Left cardiac atrium (tissue), 4 donors: ENCODE measurements at regions not wholly inside any gene's neighbourhood (a gene's known extent, or its start where the extent isn't known, plus 50 kb on each side); places are given as distances from the start of the nearest gene placed in this dataset.
"Not testable (repeated sequence)": the region's sequence is repeated elsewhere in the genome, so short reads cannot be mapped to it uniquely, and the experiment has no call there.

Experiments used
- ATAC-seq, 2 donors: fragments of 200-7000 bp; cut with Tn5 transposase; one replicate each; pipeline ENCODE4 v1.9.1; 2020; ENCODE audit warnings: mild to moderate bottlenecking in 2 of 2, moderate library complexity in 2 of 2
- DNase-seq: peaks from one replicate; pipeline ENCODE4 v3.0.0-alpha.2; 2020
- intact Hi-C, 2 donors: fragments of 100-400 bp; cut with DNase I; formaldehyde crosslinking; loops; one replicate each; pipeline versions ENCODE4 v1.14.1 to v1.15.1; 2022 to 2023
- donor health status: DM: no; HTN: yes; CAD: no.
- donor health status: DM: no; HTN: yes; CAD: no; lungs with severe emphysema.
- donor health status: DM: yes; HTN: yes; CAD: no.
- donor health status: Dilated cardiomyopathy.

DNA sequence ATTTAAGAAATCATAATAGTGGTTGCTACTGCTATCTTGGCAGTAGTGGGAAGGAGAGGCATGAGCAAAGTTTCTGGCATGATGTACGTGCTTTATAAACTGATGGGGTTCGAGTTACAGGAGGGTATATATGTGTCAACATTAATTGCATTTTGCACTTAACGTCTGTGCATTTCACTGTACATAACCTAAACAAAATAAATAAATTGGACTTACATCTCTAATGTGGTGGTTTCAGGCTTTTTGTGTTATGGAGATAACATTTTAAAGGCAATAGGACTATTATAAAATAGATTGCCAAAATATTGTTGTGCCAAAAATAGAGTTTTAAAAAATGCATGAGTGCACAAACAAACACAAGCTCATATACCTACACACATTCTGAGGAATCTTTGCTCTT lies 1001.1 kb upstream of the GJE1 start:
- intact Hi-C loops = no loop called here
- ATAC-seq (no peak), DNase-seq (no peak)

DNA sequence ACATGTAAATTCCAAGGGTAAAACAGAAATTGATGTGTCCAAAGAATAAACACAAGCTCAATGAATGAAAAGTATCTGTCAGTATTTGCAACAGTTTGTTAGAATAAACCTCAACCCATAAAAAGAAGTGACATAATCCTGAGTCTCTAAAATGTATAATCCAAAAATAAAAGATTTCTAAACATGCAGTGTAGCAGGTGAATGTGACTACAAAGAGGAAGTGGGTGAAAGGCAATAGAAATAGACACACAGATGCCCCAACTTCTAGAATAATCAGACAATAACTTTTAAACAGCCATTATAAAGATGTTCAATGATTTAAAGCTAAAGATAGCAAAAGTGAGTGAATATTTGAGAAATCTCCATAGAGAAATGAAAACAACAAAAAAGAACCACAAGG lies 1009.2 kb upstream of the GJE1 start:
- no peak for DNase-seq
- intact Hi-C loops = no loop called here
- ATAC-seq = no peak

DNA sequence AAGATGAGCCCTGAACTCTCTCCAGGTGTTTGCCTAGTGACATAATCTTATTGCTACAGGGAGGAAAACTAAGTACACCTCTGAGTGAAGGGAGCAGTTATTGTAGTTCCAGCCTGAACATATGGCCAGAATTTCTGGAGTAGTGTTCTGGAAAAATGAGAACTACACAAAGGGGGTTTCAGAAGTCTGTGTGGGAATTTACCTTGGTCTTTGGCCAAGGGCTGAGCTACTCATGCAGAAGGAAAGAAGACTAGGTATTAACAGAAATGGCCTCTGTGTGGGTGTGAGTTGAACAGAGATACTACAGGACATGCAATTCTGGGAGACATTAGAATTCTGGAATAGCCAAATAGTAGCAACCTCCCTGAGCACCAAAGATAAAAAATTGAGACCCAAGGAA lies 1009.7 kb upstream of the GJE1 start:
- DNase-seq (no peak), ATAC-seq (no peak)
- intact Hi-C loops = no loop called here

DNA sequence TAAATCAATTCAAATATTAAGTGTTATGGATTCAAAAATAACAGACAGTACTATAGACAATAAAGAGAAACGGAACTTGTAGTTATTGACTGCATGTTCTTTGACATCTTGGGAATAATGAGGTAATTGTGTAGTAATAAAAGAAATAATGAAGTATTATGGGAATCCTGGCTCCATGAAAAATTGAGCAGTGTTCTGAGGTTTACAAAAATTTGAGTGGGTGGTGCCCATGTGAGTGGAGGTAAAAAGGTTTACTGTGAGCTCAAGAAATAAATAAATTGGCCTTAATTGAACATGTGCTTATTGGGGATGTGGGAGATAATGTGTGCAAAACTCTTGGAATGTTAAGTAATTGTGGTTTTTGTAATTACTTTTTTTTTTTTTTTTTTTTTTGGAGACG lies 1013.7 kb upstream of the GJE1 start:
- DNase-seq (no peak), ATAC-seq (no peak)
- intact Hi-C loops = no loop called here

DNA sequence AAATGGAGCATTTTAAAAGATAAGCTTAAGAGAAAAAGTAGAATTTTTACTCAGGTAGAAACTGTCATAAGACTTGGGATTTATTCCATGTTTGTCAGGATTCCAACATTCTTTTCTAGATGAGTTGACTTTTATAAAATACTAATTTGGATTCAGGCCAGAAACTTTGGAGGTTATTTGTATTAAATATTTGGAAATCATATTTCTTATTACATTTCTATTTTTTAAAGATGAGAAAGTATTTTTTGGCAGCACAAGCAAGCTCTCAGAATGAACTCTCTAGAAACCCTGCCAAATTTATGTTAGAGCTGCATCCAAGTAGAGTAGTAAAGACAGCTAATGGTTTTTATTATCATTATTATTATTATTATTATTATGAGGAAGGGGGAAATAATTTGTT lies 1014.9 kb upstream of the GJE1 start:
- intact Hi-C loops = no loop called here
- DNase-seq (no peak), ATAC-seq (no peak)

DNA sequence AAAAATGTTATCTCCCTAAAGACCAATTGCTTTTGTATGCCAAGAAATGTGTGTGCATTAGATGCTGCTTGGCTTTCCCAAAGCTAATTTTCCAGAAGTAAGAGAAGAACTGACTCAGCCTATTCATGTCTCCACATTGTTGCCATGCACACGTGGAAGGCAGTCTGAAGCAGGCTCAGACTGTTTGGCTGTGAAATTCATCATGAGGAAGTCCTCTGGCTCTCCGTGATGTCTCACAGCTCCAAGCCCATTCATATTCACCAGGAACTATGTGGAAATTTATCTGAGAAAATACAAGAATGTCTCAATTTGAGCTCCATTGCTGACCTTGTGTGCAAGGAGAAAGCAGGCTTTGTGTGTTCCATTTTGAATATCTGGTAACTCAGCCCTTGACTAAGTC lies 1022.2 kb upstream of the GJE1 start:
- DNase-seq = no peak
- peak in 1 of 2 donors; percentile 83 for ATAC-seq
- intact Hi-C loops = no loop called here

DNA sequence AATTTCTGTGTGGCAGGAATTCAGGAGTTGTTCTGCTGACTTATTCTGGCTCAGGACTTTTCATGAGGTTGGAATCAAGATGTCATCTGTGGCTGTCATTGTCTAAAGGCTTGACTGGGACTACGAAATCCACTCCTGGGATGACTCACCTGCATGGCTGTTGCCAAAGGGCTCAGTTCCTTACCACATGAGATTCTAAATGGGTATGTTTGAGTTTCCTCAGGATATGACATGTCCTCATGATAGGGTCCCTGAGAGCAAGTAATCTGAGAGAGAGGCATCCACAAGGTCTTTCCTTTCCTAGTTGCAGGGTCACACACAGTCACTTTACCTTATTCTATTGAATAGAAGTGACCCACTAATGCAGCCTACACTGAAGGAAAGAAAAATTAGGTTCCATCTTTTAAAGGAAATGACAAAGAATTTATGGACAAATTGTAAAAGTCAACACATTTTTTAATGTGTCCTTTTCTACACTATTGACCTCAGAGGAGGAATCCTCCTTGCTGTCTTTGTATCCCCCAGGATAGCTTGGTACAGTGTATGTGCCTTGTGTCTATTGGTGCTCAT lies 1025.0 kb upstream of the GJE1 start:
- DNase-seq (no peak), ATAC-seq (no peak)
- intact Hi-C loops = no loop called here

DNA sequence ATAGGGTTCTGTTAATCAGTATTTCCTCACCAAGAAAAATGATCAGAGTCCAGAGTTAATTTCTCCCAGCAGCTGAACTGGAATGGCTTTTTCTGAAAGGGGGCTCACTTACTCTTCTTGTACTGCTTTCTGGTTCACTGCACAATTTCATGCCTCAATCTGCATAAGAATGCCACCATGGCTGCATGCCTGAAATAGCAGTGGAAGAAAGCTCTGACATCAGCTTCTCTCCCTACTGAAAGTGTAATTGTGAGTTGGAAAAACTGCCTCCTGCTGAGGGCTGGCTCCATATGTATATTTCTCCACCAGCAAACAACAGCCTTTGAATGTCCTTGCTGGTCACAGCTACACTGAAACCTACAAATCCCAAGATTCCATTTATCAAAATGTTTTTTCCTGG lies 1027.2 kb upstream of the GJE1 start:
- ATAC-seq (no peak), DNase-seq (no peak)
- intact Hi-C loops = no loop called here

DNA sequence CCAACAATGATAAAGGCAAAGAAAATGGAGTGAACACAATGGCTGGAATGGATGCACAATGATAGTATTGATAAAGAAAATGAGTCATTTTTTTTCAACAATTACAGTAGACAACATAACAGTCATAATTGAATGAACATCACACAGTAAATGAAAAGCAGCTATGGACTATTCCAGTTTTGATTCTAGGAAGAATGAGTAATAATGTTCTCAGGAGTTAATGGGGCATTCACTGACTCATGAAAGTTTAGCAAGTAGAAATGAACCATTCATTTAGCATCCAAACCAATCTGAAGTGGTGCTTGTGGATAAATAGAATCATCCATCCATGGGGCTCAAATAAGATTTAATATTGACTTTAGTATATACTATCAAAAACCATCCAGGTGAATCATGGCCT lies 1029.5 kb upstream of the GJE1 start:
- intact Hi-C loops = no loop called here
- DNase-seq = no peak
- no peak for ATAC-seq

DNA sequence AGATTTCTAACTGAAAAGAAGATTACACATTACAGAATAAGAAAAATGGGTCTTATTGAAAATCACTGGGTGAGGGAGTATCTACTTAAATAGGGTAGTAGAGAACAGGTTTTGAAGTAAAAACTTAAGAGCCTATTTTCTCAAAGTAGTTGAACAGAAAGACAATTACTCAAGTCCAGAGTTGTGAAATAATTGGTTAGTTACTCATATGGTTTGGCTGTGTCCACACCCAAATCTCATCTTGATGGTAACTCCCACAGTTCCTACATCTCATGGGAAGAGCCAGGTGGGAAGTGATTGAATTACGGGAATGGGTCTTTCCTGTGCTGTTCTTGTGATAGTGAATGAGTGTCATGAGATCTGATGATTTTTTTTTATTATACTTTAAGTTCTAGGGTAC lies 1035.3 kb upstream of the GJE1 start:
- intact Hi-C loops = no loop called here
- DNase-seq (no peak), ATAC-seq (no peak)

DNA sequence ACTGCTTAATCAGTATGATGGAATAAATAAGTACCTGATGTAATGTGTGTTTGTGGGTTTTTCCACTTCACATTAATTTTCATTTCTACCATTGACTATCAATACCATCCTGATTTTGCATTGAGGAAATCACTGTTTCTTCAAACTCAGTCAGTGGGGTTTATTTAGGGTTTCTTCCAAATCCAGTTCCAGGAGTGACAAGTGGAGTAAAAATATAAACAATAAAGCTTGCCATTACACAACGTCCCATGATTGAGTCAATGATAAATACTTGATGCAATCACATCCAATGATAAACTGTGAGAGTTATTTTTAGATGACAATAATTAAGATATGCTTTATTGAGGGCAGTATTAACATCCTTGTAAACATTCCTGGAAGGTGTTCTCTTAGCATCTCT lies 1037.4 kb upstream of the GJE1 start:
- no peak for DNase-seq

DNA sequence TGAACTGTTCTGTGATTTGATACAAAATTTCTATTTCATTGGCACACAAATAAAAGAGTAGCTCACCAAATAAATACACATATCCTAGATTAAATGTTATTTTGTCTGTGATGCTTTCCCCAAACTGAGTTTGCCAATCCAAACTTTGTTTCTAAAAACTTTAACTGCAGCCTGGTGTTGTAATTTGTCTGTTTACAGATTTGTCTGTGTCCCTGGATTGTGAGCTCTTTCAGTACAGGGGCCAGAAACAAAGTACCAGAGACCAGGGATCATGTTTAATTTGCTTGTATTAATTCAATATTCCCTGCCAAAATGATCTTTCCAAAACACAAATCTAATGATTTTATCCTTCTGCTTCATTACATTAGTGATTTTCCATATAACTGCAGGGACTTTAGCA lies 1044.6 kb upstream of the GJE1 start:
- ATAC-seq (no peak), DNase-seq (no peak)
- intact Hi-C loops = no loop called here

More for the DNA sequence above, 1037.4 kb upstream of the GJE1 start:
- intact Hi-C loops = no loop called here
- no peak for ATAC-seq

DNA sequence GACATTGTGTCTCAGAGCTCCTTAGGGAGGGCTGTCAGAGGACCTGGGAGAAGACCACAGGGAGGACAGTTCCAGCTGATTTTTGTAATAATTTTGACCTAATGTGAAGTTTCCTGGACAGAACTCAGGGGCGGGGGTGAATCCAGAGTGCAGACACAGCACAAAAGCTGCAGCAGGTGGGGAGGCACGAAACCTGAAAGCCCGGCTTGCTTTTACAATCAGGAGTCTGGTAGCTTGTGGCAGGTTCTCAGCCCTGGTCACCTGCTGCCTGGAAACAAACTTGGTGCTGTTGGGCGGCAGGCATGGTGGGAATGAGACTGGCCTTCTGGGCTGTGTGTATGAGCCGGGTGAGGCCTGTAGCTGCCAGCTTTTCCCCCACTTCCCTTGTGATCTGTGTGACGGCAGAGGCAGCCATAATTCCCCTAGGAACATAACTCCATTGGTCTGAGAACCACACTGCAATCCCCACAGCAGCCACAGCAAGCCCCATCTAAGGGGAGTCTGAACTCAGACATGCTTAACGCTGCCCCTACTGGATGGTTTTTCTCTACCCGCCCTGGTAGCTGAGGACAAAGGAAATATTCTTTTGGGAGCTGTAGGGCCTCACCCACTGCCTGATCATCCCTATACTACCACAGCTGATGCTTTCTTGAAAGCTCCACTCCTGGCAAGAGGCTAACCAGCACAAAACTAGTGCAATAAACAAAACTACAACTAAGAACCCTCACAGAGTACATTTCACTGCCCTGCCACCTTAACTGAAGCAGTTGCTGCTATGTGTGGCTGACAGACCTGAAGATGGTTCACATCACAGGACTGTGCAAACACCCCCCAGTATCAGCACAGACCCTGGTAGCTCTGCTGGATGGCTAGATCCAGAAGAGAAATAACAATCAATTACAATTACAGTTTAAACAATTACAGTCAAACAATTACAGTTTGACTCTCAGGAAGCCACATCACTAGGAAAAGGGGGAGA lies 1055.1 kb upstream of the GJE1 start:
- intact Hi-C loops = no loop called here
- no peak for DNase-seq
- ATAC-seq = no peak

DNA sequence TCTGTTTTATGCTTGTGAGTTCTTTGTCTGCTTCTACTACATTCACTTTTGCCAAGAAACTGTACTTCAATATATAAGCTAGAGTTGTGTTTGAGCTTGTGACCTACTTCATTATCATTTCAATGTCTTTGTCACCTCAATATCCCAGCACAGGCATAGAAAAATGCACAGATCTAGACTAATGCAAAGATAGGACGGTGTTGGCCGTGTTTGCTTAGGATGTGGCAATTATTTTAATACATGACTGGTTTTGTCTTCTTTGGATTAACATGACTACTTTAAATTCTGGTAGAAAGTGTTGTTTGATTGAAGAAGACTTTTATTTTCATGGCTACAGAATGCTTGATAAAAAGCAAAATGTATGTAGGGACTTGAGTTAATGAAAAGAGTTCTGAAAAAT lies 1075.0 kb upstream of the GJE1 start:
- intact Hi-C loops = no loop called here
- ATAC-seq = no peak
- no peak for DNase-seq

DNA sequence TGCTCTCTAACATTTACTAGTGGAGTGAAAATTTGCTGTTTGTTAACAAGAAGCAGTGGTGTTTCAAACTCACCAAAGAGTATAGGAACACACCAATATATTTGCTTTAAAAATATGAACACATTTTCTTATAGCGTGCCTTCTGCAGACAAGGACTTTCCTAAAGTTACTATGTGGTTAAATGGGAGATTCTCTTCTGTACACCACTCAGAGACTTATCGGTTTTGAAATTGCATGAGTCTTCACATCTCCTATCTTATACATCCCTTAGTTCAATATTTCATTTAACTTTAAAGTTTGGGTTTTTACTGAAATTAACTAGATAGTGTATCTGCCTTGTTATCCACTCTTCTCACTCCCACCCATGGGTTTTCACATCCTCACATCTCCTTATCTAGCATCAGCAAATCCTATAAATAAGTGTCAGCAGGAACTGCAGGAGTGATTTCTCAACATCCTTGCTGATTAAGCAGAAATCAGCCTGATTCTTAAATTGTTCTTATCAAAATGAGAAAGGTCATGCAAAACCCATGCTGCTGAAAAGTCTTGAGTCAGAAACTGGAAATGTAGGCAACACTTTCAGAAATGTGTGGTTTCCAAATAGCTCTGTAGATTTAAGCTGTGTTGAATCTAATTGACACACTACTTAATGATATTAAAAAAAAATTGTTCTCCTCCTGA lies 1075.6 kb upstream of the GJE1 start:
- intact Hi-C loops = no loop called here
- ATAC-seq (peak in 1 of 2 donors; percentile 75), DNase-seq (no peak)

DNA sequence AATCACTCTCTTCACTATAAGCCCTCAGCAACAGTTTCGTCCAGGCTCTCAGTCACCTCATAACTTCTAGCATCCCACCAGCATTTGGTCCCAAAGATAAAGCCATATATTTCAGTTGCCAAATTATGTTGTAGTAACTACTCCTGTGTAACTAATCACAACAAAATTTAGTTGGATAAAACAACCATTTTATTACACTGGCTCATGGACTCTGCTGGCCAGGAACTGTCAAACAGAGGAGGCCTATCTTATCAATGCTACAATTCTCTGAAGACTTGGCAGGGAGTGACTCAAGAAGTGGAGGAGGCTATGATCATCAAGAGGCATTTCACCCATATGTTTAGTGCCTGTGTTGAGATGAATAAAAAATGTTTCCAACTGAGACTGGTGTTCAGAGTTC lies 1082.3 kb upstream of the GJE1 start:
- intact Hi-C loops = no loop called here
- ATAC-seq (peak in 1 of 2 donors; percentile 93), DNase-seq (no peak)

DNA sequence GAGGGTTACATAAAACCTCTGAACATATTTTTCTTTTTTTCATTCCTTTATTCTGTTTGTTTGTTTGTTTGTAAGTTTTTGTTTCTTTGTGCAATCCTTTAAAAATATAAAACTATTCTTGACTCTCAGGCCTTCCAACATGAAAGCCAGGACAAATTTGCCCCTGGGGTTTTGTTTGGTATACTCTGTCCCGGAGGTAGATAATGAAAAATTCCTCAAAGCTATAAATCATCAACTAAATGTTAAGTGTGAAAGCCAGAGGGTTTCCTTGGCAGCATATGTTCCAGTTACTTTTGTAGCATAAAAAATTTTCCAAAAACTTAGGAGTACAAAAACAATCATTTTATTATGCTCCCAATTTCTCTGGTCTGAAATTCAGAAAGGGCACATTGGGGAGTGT lies 1084.3 kb upstream of the GJE1 start:
- intact Hi-C loops = no loop called here

DNA sequence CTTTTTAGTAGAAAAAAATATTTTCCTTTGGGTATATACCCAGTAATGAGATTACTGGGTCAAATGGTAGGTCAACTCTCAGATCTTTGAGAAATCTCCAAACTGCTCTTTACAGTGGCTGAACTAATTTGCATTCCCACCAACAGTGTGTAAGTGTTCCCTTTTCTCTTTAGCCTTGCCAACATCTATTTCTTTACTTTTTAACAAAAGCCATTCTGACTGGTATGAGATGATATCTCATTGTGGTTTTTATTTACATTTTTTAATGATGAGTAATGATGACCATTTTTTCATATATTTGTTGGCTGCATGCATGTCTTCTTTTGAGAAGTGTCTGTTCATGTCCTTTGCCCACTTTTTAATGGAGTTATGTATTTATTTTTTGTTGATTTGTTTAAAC lies 1086.2 kb upstream of the GJE1 start:
- DNase-seq, ATAC-seq, intact Hi-C loops: not testable (repeated sequence)

More for the DNA sequence above, 1084.3 kb upstream of the GJE1 start:
- no peak for DNase-seq
- no peak for ATAC-seq

DNA sequence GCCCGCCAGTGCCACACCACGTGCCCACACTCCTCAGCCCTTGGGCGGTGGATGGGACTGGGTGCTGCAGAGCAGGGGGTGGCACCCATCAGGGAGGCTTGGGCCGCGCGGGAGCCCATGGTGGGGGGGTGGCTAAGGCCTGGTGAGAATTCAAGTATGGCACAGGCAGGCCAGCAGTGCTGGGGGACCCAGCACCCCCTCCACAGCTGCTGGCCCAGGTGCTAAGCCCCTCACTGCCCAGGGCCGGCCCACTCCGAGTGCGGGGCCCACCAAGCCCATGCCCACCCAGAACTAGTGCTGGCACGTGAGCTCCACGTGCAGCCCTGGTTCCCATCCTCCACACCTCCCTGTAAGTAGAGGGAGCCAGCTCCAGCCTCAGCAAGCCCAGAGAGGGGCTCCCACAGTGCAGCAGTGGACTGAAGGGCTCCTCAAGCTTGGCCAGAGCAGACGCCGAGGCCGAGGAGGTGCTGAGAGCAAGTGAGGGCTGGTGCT lies 1091.1 kb upstream of the GJE1 start:
- DNase-seq (no peak), ATAC-seq (no peak)
- intact Hi-C loops = no loop called here
